Kasumi-1 (cell line): ENCODE measurements at regions not wholly inside any gene's neighbourhood (a gene's known extent, or its start where the extent isn't known, plus 50 kb on each side); places are given as distances from the start of the nearest gene placed in this dataset.
"Not testable (repeated sequence)": the region's sequence is repeated elsewhere in the genome, so short reads cannot be mapped to it uniquely, and the experiment has no call there.

Experiments
- DNase-seq, 2 experiments: peaks; one replicate each; lab custom pipeline; 2025; lab: John Stamatoyannopoulos, UW

DNA sequence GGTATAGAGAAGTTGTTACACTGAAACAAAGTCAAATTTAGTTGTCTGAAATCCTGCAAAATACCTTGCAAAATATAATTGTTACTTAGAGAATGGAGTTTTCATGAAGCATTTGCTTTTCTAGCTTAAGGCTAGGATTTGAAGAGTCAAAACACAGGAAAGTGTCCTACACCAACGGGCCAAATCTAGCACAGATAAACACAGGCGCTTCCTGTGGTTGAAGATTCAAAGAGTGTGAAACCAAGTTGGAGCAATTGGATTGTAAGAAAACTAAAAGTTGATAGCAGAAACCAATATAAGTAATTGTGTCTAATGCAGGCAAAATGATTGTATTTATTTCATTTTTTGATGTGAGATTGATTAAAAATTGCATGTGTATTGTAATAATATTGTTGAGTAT is 2002.5 kb upstream of the TENM3 start:
- peak in 1 of 2 experiments; percentile 5 for DNase-seq

DNA sequence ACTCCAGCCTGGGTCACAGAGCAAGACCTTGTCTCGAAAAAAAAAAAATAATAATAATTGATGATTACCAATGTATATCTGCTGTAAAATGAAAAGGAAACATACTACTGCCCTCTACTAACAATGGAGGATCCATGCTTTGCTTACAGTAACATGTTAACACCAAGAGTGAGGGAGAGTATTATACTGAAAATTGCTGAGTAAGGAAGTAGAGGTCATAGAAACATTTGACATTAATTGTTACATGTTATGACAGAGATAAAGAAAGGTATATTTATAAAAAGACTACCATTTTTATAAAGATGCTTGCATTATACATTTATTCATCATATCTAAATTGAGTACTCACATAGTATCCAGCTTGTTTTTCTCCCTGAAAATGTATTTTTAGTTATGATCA is 1989.8 kb upstream of the TENM3 start:
- no peak for DNase-seq

DNA sequence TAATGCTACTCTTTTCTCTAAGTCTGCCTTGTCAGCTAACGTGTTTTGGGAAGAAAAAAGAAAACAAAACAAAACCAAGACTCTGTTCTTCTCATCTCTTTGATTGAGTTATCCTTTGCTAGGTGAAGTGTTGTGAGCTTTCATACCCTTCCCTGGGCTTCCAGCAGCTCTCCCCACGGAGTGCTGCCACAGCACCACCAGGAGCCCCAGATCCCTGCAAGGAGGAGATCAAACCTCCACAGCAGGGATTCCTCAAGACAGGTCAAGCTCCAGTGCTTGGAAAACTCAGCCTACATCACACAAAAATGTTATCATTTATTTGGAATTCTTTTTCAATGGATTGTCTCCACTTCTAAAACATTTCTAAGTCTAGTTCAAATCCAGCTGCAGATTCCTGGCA is 1981.9 kb upstream of the TENM3 start:
- DNase-seq, result no peak

DNA sequence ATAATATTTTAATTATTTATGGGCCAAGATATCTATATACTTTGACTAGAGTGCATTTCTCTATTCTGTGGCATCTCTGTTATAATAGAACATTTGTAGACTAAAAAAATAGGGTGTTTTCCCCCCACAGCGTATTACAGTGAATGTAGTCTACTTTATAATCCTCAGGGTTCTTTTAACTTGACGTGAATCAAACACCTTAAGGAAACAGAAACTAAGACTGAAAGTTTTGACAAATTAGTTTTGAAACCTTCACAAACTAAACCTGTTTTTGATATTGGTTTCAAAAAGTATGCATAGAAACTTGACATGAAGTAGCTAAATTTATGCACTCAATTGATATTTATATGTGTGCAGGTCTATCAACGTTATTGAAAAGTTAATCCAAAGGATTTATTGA is 1963.1 kb upstream of the TENM3 start:
- DNase-seq, result no peak

DNA sequence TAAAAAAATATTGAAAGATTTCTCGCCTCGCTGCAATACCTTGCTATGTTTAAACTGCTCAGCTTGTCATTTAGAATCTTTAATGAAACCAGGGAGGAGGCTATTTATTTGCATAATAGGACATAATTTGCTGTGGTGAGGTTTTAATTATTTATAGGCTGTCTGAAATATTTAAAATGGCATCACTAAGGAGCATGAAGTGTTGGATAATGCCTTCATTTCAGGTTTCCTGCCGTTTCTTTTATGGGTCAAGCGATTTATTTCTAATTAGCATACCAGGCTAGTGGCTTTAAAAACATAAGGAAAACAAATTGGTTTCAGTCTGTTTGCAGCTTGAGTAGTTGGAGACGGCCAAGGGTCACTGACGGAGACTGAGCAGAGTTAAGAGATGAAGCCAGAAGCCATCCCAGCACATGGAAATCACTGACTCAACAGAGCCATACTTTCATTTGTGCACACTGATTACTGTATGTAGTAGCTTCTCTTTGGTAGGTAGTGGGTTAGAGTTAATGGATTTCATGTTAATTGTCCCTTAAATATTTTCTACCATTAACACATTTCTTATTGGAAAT is 1962.4 kb upstream of the TENM3 start:
- DNase-seq, result no peak

DNA sequence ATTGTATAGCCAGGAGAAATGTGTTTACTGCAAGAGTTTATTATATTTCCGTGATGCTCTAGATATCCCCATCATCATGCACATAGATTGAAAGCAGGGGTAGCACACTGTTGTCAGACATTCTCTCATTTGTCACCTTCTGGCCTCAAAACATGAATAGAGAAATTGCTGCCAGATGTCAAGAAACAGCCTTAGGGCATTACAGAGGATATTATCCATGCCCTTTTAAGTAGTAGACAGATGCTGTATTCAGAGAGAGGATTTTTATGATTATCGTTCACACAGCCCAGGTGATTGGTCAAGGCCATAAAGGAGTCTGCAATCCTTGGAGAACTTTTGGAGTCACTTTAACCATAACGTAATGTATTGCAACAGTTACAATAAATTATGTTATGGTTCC is 1961.5 kb upstream of the TENM3 start:
- DNase-seq, result no peak

DNA sequence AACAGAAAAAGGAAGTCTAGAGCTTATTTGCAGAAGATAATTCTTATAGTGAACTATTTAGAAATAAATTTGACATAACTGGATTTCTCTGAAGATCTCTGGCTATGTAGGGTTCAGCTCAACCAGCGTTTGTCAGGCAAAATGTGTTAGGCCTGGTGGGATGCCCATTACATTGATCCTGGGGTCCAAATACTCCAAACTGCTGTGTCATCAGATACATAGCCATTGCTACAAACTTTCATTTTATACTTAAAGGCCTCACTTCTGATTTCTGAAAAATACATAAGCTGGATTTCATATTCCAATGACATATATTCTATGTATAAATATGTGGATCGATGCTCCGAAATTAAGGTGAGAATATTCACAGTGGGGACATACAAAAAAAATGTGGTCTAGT is 1958.9 kb upstream of the TENM3 start:
- DNase-seq, result no peak

DNA sequence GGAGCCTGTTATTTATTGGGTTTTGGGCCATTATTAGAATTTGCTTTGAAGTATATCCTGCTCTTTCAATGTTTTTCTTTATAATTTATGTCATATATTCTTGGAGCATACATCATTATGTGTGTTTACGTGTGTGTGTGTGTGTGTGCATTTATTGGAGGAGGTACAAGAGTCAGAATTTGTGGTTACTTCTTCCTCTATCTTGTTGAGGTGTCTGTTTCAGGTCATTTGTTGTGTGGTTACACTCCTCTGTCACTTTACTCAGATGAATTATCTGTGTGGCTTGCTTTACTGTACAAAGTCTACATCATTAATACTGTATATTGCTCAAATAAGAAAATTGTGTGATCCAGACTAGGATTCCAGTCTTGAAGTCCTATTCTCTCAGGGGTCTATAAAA is 1957.4 kb upstream of the TENM3 start:
- DNase-seq, result no peak

DNA sequence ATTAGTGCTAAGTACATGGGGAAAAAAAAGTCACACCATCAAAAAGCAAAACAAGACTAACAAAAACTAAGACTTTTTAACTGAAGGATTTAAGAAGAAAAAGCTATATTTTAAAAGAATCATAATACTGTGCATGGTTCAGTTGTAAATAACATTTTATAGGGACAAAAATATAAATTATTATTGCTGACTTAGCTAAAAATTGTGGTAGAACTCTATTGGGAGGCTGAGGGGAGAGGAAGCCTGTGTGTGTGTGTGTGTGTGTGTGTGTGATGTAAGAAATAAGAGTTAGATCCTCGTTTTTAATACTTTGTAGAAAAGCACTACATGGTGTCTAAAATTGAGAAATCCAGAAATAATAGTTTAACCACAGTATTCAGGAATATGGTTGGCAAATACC is 1950.9 kb upstream of the TENM3 start:
- no peak for DNase-seq

DNA sequence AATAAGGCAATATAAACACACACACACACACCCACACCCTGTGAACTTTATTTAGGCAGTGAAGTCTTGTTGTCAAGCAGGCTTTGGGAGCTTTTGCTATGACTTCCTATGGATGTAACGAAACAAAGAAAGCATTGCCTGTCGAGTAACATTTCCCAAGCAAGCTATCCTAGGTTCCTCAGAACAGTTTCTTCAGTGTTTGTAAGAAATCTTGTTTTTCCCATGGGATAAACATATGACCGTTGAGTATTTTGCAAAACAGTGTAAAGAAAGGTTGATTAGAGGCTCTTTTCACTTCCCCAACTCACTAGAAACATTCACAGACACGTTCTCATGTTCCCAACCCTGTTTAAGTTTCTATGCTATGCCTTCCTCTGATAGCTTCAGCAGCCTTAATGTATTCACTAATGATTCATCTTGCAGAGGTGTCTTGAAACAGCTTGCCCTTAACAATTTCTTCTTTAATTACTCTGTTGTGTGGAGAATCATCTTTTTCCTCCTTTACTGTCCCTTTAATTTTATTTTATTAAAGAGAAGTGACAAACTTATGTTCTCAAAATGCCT is 1947.1 kb upstream of the TENM3 start:
- no peak for DNase-seq

DNA sequence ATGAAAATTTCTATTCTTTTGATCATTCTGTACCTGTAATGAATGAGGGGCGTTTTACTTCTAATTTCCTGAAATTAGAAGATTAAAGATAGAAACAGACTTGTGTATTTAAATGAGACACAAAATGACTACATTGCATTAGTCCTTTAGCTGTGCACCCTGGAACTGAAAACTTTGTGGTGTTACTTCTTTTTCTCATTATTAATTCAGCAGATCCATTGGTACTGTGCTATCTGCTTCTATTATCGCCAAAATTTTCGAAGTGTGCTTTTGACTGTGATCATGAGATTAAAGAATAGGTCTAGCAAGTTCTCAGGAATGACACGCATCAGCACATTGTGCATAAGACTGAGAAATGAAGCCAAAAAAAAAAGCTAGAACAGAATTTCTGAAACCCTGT is 1938.9 kb upstream of the TENM3 start:
- no peak for DNase-seq

DNA sequence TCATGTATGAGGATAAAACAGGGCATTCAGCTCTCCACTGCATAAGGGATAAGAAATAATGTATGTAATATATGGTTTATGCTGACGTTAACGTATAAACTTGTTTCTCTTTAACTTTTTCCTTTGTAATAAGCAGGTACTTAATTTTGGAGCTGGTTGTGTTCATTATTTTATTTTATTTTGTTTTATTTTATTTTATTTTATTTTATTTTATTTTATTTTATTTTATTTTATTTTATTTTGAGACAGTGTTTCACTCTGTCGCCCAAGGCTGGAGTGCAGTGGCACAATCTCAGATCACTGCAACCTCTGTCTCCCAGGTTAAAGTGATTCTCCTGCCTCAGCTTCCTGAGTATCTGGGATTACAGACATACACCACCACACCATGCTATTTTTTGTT is 1932.6 kb upstream of the TENM3 start:
- DNase-seq, result no peak

DNA sequence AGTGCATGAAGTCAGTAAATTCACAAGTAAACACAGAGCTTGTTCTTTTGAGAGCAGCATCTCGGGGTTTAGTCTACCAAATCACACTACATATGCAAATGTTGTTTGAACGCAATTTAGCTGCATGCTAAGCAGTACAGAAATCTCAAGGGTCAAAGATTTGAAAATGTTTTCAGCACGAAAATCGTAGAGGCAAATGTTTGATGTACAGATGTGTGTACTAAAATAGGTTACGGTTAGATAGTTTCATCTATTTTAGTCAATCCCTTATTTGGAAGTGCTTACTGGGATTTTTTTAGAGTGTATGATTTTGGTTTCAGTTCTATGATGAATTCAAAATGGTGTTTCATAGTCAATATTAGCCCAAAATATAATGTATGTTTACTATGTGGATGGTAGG is 1928.2 kb upstream of the TENM3 start:
- DNase-seq, result no peak

DNA sequence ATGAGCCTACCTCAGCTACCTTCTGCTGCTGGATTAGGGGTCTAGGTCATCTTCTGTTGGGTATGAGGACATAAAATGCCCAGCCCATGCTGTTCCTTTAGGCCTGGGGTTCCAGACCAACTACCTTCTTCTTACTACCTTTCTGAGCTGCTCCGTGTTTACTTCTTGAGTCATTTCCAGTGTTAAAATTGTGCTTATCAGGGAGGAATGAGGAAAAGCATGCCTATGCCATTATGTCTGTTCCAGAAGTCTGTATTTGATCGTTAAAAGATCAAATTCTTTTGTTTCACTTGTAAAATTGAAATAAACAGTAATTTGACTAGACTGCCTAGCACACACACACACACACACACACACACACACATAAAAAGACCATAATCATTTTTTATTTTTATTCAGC is 1912.7 kb upstream of the TENM3 start:
- DNase-seq, result no peak

DNA sequence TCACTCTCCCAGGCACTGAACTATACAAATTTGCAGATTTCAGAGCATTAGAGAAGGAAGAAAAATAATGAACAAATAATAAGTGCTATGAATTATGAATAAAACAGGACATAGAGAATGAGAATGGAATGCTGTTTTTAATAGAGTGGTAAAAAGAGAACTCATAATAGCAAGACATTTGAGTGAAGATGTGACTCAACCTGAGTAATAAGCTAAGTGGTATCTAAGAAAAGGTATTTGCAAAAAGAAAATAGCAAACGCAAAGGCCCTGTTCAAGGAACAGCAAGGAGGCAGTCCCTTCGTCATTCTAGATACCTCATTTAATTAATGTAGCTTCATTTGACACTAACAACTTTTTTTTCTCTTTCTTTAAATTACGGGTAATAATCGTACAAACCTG is 1910.0 kb upstream of the TENM3 start:
- no peak for DNase-seq

DNA sequence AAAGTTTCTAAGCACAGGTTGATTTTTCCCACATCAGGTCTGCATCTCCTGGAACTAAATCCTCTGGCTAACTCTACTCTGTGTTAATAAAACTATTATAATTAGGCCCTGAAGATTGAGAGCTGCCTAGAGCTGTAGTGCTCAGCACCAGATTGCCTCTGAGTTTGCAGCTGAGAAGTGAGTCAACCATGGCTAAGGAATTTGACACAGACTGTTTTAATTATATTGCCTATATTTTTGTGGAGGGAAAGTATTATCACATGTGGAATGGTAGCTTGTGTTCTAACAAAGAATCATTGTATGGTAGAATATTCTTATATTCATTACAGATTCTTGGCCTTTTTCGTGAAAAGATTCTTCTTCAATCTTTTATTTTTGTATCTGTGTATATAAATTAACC is 1907.6 kb upstream of the TENM3 start:
- DNase-seq, result no peak

DNA sequence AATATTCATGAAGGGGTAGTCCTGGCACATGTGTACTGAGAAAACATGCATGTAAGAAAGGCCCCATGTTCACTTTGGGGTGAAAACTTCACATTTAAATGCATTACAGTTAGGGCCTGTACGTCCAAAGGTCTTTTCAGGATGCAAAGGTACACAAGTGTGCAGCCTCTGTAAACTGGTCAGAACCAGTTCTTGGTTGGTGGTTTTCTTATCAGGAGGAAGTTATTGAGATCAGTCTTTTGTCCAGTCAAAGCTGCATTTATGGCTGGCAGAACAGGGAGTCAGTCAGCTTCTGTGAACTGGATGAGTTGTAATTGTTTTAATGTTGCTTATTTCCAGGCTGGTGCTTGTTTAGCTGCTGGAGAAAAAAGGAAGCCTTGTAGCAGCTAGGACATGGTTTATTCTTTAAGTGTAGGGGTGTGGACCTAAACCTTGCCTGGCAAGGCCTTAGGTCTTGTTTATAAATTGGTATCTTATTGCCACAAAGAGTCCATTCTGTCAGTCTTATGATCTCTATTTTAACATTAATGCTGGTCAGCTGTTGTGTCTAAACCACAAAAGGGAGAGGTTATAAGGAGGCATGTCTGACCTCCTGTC is 1906.6 kb upstream of the TENM3 start:
- no peak for DNase-seq

DNA sequence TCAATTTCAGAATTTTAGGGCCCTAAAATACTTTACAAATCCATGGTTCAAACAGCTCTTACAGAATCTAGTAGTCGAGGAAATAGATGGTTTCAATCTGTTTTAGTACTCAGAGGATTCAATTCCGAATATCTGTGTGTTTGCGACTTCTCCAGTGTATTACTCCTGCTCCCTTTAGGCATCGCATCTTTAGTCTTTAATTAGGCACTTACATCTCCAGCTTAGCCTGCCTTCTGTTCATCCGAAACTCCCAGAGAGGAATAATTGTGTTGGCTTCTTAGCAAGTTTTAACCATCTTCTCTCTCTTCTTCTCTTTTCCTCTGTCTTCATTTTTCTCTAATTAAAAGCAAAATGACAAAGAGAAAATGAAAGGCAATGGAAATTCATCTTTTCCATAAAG is 1901.3 kb upstream of the TENM3 start:
- no peak for DNase-seq

DNA sequence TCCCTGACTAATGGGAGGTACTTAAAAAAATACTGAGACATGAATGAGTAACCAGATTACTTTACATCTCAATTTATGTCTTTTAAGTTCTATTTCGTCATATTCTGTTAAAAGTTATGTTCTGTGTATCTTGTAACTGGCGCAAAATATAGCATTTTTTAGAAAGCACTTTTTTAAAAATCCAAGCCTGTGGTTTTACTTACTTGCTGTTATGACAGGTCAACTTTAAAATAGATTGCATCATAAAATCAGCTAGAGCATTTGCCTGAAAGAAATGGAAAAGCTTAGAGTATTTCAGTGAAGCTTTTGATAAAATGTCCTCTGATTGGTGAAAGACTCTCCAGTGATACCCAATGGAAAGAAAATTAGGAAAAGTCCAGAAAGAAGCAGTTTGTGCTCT is 1892.3 kb upstream of the TENM3 start:
- no peak for DNase-seq

DNA sequence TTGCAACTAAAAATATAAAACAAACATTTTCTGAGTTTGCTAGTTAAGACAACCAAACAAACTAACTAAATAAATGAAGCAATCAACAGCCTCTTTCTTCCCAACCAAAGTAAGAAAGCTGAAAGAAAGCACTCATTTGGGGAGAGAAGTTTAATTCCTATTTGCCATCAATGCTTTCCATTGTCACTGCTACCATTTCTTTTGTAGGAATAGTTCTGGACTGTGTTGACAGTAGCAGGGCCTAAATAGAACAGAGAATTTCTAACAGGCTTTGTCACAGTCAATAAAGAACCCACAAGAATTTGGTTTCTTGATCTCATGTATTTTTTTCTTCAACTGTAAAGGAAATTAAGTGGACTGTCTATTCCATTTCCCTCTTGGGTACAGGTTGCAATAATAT is 1886.4 kb upstream of the TENM3 start:
- no peak for DNase-seq

DNA sequence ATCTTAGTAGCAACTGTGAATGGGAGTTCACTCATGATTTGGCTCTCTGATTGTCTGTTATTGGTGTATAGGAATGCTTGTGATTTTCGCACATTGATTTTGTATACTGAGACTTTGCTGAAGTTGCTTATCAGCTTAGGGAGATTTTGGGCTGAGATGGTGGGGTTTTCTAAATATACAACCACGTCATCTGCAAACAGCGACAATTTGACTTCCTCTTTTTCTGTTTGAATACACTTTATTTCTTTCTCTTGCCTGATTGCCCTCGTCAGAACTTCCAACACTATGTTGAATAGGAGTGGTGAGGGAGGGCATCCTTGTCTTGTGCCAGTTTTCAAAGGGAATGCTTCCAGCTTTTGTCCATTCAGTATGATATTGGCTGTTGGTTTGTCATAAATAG is 1883.1 kb upstream of the TENM3 start:
- not testable (repeated sequence) for DNase-seq

DNA sequence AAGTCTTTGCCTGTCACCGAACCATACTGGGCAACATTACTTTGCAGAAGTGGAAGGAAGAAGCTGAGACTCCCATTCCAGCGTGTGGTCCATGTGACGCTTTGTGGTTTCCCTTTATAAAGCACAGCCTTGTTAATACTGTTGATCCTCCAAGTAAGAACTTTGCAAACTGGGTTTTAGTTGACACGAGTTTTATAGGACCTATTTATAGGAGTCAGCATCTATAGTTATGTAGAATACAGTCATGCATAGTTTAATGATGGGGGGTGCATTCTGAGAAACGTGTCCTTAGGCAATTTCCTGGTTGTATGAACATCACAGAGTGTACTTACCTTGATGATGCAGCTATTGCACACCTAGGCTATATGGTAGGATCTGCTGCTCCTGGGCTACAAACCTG is 1879.4 kb upstream of the TENM3 start:
- peak; percentile 88 to 91 for DNase-seq

DNA sequence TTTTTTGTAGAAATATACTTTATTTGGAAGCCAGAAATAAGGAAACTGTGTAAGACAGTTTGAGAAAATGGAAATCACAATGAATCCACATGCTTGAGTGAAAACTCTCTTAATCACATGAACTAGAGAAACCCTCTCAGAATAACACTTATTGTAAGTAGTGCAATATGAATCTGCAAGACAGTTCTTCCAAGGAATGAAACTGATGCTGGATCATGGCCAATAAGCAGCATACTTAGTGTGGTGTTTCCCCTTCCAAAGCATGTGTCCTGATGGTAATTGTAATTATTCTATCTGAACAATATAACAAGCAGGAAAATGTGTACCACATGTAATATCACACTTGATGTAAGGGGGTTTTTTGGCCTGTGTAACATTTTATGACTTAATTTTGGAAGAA is 1870.5 kb upstream of the TENM3 start:
- DNase-seq, result no peak

DNA sequence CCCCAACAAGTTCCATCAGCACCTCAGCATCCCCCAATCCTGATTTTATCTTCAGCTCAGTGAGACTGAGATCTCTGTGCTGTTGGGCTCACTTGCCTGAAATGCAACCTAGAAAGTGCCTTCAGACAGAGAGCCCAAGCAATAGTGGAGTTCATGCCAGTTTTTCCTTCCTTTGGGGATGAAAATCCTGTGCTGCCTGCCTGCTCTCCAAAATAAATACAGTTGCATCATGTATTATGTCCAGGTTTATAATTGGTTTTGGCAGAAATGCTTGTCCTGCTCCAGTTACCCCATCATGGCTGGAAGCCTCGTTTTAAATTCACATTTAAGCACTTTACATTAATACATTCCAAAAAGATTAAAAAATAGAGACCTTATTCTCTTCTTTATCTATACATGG is 1865.5 kb upstream of the TENM3 start:
- DNase-seq, result no peak
